Fibroblast of pulmonary artery (primary cell): ENCODE measurements at regions not wholly inside any gene's neighbourhood (a gene's known extent, or its start where the extent isn't known, plus 50 kb on each side); places are given as distances from the start of the nearest gene placed in this dataset.

Experiments
- DNase-seq: peaks from one replicate; pipeline ENCODE4 v3.0.0-alpha.2; 2010; ENCODE audit warnings: low read depth
- H3K4me3 ChIP-seq: replicated peaks from 2 replicates; pipeline ENCODE4 v1.5.1; 2011; ENCODE audit warnings: low read depth, mild to moderate bottlenecking, control low read depth, low read length, moderate library complexity
- TF ChIP-seq, protein P1 (sequence below): IDR thresholded peaks from 2 replicates; pipeline ENCODE4 v1.5.1; 2011; ENCODE audit warnings: mild to moderate bottlenecking, control low read depth, low read length, inconsistent platforms; ENCODE audit errors: missing control alignments

DNA sequence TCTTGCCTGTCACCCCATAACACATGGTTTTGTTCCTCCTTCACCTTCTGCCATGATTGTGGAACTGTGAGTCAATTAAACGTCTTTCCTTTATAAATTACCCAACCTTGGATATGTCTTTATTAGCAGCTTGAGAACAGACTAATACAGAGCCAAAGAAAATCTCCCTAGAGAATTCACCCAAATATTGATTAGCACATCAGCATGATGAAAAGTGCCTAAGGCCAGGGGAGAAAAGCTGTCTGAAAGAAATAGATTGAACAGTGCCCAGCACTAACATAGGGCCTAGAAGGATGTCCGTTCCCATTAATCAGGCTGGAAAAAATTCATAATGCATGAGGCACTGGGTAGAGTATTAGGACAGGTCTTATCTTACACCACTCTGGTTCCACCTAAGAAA is 111.9 kb upstream of the CALN1 start:
- no peak overlapping the region for H3K4me3 ChIP-seq
- TF ChIP-seq, protein P1, sequence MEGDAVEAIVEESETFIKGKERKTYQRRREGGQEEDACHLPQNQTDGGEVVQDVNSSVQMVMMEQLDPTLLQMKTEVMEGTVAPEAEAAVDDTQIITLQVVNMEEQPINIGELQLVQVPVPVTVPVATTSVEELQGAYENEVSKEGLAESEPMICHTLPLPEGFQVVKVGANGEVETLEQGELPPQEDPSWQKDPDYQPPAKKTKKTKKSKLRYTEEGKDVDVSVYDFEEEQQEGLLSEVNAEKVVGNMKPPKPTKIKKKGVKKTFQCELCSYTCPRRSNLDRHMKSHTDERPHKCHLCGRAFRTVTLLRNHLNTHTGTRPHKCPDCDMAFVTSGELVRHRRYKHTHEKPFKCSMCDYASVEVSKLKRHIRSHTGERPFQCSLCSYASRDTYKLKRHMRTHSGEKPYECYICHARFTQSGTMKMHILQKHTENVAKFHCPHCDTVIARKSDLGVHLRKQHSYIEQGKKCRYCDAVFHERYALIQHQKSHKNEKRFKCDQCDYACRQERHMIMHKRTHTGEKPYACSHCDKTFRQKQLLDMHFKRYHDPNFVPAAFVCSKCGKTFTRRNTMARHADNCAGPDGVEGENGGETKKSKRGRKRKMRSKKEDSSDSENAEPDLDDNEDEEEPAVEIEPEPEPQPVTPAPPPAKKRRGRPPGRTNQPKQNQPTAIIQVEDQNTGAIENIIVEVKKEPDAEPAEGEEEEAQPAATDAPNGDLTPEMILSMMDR = no peak
- DNase-seq = no peak

DNA sequence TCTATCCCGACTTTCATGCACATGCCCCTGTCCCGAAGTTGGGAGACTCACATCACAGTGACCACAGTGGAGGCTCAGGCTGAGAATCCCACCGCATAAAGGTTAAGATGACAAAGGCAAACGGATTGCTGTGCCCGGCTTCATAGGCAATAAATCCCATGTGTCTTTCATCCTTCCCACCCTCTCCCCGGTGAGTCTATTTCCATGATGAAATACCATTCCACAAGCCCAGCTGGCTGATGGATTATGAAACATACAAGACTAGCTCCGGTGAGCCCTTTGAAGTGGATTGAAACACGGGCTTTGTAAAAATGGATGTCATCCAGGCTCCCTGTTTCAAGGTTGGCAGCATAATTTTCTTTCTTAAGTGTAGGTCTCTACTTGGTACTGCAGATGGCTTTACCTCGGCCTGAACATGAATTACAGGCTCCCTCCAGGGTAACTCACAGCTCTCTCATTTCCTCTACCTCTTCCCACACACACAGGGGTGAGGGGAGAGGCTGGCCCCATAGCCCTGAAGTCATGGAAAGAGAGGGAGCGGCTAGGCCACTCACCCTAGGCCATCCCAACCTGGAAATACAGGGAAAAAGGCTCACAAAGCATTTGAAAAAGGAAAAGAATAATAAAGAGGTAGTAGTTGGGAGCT is 92.0 kb upstream of the CALN1 start:
- no peak overlapping the region for H3K4me3 ChIP-seq
- no peak for DNase-seq
- TF ChIP-seq, protein P1 = no peak

DNA sequence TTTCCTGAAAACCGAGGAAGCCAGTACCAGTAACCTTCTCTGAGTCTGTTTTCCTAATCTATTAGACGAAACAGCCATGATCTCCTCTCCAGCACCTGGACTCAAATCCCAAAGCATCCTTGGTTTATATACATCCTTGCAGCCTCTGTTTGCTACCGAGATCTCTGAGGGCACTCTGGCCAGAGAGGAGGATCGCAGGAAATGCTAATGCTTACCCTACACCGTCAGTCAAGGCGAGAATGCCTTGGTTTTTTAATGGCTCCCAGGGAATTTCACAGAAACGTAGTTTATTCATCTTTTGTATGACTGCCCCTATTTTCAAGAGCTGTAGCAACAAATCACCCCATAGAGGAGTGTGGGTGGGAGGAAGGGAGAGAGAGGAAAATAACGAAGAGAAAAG is 91.5 kb upstream of the CALN1 start:
- TF ChIP-seq, protein P1 = no peak
- no peak for DNase-seq
- no peak overlapping the region for H3K4me3 ChIP-seq

DNA sequence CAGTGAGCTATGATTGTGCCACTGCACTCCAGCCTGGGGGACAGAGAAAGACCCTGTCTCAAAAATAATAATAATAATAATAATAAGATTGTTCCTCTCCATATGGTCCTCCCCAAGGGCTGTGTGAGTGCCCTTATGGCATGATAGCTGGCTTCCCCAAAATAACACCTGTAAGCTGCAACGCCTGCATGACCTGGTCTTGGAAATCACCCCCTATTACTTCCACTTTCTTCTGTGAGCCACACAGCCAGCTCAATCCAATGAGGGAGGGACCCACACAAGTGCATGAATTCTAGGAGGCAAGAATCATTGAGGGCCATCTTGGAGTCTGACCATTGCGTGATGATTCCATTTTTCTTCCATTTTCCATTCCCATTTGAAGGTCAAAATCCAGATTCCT is 82.7 kb upstream of the CALN1 start:
- H3K4me3 ChIP-seq = no peak overlapping the region
- TF ChIP-seq, protein P1 = no peak
- DNase-seq = no peak

DNA sequence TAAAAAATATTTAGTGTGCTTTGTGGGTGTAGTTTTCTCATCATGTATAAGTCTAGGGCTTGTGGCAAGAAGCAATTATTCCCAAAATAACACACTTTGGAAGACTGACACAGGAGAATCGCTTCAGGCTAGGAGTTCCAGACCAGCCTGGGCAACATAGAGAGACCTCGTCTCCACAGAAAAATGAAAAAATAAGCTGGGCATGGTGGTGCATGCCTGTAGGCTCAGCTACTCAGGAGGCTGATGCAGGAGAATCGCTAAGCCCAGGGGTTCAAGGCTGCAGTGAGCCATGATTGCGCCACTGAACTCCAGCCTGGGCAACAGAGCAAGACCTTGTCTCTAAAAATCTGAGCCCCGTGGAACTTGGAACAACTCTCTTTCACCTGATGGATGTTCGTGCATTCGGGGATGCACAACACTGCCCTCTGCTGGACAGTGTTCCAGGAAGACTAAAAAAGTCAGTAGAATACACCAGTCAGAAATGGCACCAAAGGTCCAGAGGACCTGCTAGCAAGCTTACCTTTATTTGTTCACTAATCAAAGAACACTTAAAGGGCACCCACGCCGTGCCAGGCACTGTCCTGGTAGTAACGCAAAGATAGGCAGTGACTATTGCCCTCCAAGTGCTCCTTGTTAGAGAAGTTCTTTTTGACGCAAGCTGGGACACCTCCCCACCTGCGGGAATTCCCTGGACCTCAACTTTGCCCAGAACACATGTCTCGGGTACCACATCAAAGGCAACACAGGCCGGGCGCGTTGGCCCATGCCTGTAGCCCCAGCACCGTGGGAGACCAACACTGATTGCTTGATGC is 81.9 kb upstream of the CALN1 start:
- H3K4me3 ChIP-seq = no peak overlapping the region
- TF ChIP-seq, protein P1 = peak; percentile 64
- peak; percentile 60 for DNase-seq

DNA sequence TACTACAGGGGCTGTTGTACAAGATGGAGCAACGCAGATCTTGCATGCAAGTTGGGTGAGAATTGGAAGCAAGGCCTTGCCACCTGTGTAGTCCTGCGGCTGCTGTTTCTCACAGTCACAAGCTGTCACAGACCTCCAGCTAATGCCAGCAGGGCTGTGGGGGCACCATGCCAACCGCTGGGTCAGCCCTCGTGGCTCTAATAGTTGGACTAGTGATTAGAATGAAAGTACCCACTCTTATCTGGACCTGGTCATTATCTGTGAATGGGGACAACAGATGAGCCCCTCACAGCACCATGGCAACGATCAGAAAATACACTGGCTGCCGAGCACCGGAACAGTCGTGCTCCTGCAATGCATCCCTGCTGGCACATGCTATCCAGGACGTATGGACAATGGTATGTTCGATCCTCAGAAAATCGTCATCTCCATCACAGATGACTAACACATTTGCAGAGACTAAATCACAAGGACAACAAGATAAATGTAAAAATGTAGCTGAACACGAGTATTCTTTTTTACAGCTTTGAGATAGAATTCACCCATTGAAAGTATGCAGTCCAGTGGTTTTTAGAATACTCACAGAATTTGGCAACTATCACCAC is 80.4 kb upstream of the CALN1 start:
- DNase-seq = no peak
- TF ChIP-seq, protein P1 = no peak
- H3K4me3 ChIP-seq = no peak overlapping the region
